Loucy (cell line): ENCODE measurements at regions not wholly inside any gene's neighbourhood (a gene's known extent, or its start where the extent isn't known, plus 50 kb on each side); places are given as distances from the start of the nearest gene placed in this dataset.

Experiments used
- H2AFZ ChIP-seq: fragments of 200-600 bp; sonication (generic); 2 replicates; pipeline ENCODE4 v1.6.0; 2016; ENCODE audit warnings: antibody characterized with exemption, mild to moderate bottlenecking, low read length, moderate library complexity
- H3F3A ChIP-seq: fragments of 200-600 bp; 2 replicates; pipeline ENCODE4 v1.6.0; 2016; ENCODE audit warnings: antibody characterized with exemption, low read depth, mild to moderate bottlenecking
- H3K27me3 ChIP-seq: fragments of 200-600 bp; sonication (generic); 2 replicates; pipeline ENCODE4 v1.6.1; 2014; ENCODE audit warnings: low read length, mild to moderate bottlenecking; ENCODE audit not compliant: insufficient read depth, poor library complexity, severe bottlenecking
- H3K36me3 ChIP-seq: fragments of 200-600 bp; sonication (generic); 2 replicates; pipeline ENCODE4 v1.6.1; 2016; ENCODE audit warnings: low read length; ENCODE audit not compliant: insufficient read depth
- H3K4me1 ChIP-seq: fragments of 200-600 bp; sonication (generic); 2 replicates; pipeline ENCODE4 v1.5.1; 2014; ENCODE audit warnings: low read length, mild to moderate bottlenecking; ENCODE audit not compliant: insufficient read depth, poor library complexity, severe bottlenecking
- H3K4me2 ChIP-seq: fragments of 200-600 bp; sonication (generic); 2 replicates; pipeline ENCODE4 v1.6.0; 2014; ENCODE audit warnings: antibody characterized with exemption, low read length, low read depth, mild to moderate bottlenecking; ENCODE audit not compliant: poor library complexity, severe bottlenecking
- H3K4me3 ChIP-seq: fragments of 200-600 bp; sonication (generic); 2 replicates; pipeline ENCODE4 v1.5.1; 2014; ENCODE audit warnings: low read length, mild to moderate bottlenecking, mixed read lengths; ENCODE audit not compliant: poor library complexity, severe bottlenecking
- H3K79me2 ChIP-seq: fragments of 200-600 bp; sonication (generic); 2 replicates; pipeline ENCODE4 v1.6.1; 2014; ENCODE audit warnings: low read length; ENCODE audit not compliant: insufficient read depth
- H3K9ac ChIP-seq: fragments of 200-600 bp; sonication (generic); 2 replicates; pipeline ENCODE4 v1.6.0; 2014; ENCODE audit warnings: mild to moderate bottlenecking, low read depth, low read length, moderate library complexity; ENCODE audit not compliant: poor library complexity, severe bottlenecking
- H3K9me2 ChIP-seq: fragments of 200-600 bp; sonication (generic); replicated peaks from 2 replicates; pipeline ENCODE4 v1.6.1; 2016; ENCODE audit warnings: low read depth, low read length, mixed read lengths
- H3K9me3 ChIP-seq: fragments of 200-600 bp; sonication (generic); 2 replicates; pipeline ENCODE4 v1.6.1; 2014; ENCODE audit warnings: mild to moderate bottlenecking, antibody characterized with exemption, low read length, low read depth; ENCODE audit not compliant: insufficient read depth
- H4K20me1 ChIP-seq: fragments of 200-600 bp; sonication (generic); 2 replicates; pipeline ENCODE4 v1.6.0; 2014; ENCODE audit warnings: antibody characterized with exemption, low read length, mild to moderate bottlenecking; ENCODE audit not compliant: insufficient read depth, poor library complexity, severe bottlenecking
- CTCF ChIP-seq: fragments of 200-600 bp; sonication (generic); conservative IDR thresholded peaks from 2 replicates; pipeline ENCODE4 v1.5.1; 2014; ENCODE audit warnings: mild to moderate bottlenecking, antibody characterized with exemption, low read length
- EZH2phosphoT487 ChIP-seq: fragments of 200-600 bp; IDR thresholded peaks from 2 replicates; pipeline ENCODE4 v1.6.1; 2018; ENCODE audit warnings: antibody characterized with exemption, mild to moderate bottlenecking, moderate library complexity, borderline replicate concordance

GRCh38 chr11:116070520-116070919 lies 566.3 kb upstream of the CADM1 start:
- Histone ChIP-seq H2AFZ (no peak overlapping the region), H3K9ac (no peak overlapping the region), H3K4me3 (no peak overlapping the region), H3K9me2 (no peaks in the 10 kb centered on the region), H3K4me1 (no peaks in the 10 kb centered on the region), H3K36me3 (no peaks in the 10 kb centered on the region), H3F3A (no peaks in the 10 kb centered on the region), H3K9me3 (no peaks in the 10 kb centered on the region), H3K4me2 (no peak overlapping the region), H4K20me1 (no peaks in the 10 kb centered on the region), H3K27me3 (no peaks in the 10 kb centered on the region), H3K79me2 (no peaks in the 10 kb centered on the region)
- TF ChIP-seq EZH2phosphoT487, result no peak
- TF ChIP-seq CTCF, result no peak

GRCh38 chr11:116066777-116067176 lies 562.6 kb upstream of the CADM1 start:
- no peaks in the 10 kb centered on the region for H3K27me3 ChIP-seq
- TF ChIP-seq EZH2phosphoT487 (no peak), CTCF (no peak)
- H3K9me3 ChIP-seq, result no peaks in the 10 kb centered on the region
- H3K9ac ChIP-seq, result no peak overlapping the region
- H3K4me1 ChIP-seq, result no peaks in the 10 kb centered on the region
- H3K4me3 ChIP-seq, result no peak overlapping the region
- no peak overlapping the region for H2AFZ ChIP-seq
- H4K20me1 ChIP-seq, result no peaks in the 10 kb centered on the region
- no peaks in the 10 kb centered on the region for H3F3A ChIP-seq
- no peak overlapping the region for H3K4me2 ChIP-seq
- H3K36me3 ChIP-seq, result no peaks in the 10 kb centered on the region
- no peaks in the 10 kb centered on the region for H3K79me2 ChIP-seq
- no peaks in the 10 kb centered on the region for H3K9me2 ChIP-seq

GRCh38 chr11:116065986-116066385 lies 561.8 kb upstream of the CADM1 start:
- Histone ChIP-seq H3K79me2 (no peaks in the 10 kb centered on the region), H2AFZ (no peak overlapping the region), H3F3A (no peaks in the 10 kb centered on the region), H3K9me3 (no peaks in the 10 kb centered on the region), H3K27me3 (no peaks in the 10 kb centered on the region), H4K20me1 (no peaks in the 10 kb centered on the region), H3K4me2 (no peak overlapping the region), H3K4me3 (no peak overlapping the region), H3K9me2 (no peaks in the 10 kb centered on the region), H3K9ac (no peak overlapping the region), H3K4me1 (no peaks in the 10 kb centered on the region), H3K36me3 (no peaks in the 10 kb centered on the region)
- no peak for TF ChIP-seq EZH2phosphoT487
- no peak for TF ChIP-seq CTCF
